NB4 (cell line): ENCODE measurements at regions not wholly inside any gene's neighbourhood (a gene's known extent, or its start where the extent isn't known, plus 50 kb on each side); places are given as distances from the start of the nearest gene placed in this dataset.

ENCODE experiments used
- DNase-seq: peaks from one replicate; pipeline ENCODE4 v3.0.0; 2010; ENCODE audit warnings: low read depth
- H3K4me3 ChIP-seq: one replicate; pipeline ENCODE4 v1.5.1; 2011; ENCODE audit warnings: mild to moderate bottlenecking, low read depth, low read length, moderate library complexity
- MYC ChIP-seq: IDR thresholded peaks from 2 replicates; pipeline ENCODE4 v1.6.1; 2011; ENCODE audit warnings: low read depth, low read length
- POLR2A ChIP-seq: IDR thresholded peaks from 2 replicates; pipeline ENCODE4 v1.6.1; 2011; ENCODE audit warnings: mild to moderate bottlenecking; ENCODE audit not compliant: insufficient read length; ENCODE audit errors: extremely low read depth
- TF ChIP-seq, protein P1 (sequence below): IDR thresholded peaks from one replicate; pipeline ENCODE4 v1.5.1; 2012; ENCODE audit warnings: low read depth, low read length
- TF ChIP-seq, protein P2 (sequence below): IDR thresholded peaks from 2 replicates; pipeline ENCODE4 v1.6.1; 2011; ENCODE audit warnings: low read depth, low read length

DNA sequence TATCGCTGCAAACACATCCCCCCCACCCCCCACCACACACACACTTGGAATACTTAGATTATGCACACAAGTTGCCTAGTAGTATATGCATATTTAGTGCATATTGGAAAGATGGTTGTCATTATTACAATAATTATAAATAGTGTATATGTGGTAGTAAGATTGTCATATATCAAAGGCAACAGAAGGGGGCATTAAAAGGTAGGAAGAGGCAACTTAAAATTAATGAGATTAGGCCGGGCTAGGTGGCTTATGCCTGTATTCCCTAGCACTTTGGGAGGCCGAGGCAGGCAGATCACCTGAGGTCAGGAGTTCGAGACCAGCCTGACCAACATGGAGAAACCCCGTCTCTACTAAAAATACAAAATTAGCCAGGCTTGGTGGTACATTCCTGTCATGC is 52.1 kb downstream of the GSC start:
- no peak for DNase-seq
- H3K4me3 ChIP-seq, result no peak overlapping the region
- TF ChIP-seq MYC (no peak), POLR2A (no peak)
- TF ChIP-seq, protein P1, sequence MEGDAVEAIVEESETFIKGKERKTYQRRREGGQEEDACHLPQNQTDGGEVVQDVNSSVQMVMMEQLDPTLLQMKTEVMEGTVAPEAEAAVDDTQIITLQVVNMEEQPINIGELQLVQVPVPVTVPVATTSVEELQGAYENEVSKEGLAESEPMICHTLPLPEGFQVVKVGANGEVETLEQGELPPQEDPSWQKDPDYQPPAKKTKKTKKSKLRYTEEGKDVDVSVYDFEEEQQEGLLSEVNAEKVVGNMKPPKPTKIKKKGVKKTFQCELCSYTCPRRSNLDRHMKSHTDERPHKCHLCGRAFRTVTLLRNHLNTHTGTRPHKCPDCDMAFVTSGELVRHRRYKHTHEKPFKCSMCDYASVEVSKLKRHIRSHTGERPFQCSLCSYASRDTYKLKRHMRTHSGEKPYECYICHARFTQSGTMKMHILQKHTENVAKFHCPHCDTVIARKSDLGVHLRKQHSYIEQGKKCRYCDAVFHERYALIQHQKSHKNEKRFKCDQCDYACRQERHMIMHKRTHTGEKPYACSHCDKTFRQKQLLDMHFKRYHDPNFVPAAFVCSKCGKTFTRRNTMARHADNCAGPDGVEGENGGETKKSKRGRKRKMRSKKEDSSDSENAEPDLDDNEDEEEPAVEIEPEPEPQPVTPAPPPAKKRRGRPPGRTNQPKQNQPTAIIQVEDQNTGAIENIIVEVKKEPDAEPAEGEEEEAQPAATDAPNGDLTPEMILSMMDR, result no peak
- TF ChIP-seq, protein P2, sequence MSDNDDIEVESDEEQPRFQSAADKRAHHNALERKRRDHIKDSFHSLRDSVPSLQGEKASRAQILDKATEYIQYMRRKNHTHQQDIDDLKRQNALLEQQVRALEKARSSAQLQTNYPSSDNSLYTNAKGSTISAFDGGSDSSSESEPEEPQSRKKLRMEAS, result no peak

DNA sequence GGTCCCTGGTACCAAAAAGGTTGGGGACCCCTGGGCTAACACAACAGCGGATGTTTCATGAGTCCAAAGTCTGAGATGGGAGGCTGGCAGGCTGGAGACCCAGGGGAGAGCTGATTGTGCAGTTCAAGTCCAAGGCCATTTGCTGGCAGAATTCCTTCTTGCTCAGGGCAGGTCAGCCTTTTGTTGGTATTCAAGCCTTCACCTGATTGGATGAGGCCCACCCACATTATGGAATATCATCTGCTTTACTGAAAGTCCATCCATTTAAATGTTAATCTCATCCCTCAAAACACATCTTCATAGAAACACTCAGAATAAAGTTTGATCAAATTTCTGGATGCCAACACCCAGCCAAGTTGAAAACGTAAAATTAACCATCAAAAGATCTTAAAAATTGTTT is 52.9 kb downstream of the GSC start:
- TF ChIP-seq MYC, result no peak
- TF ChIP-seq POLR2A, result no peak
- TF ChIP-seq, protein P2, result no peak
- TF ChIP-seq, protein P1, result no peak
- DNase-seq, result no peak
- no peak overlapping the region for H3K4me3 ChIP-seq

DNA sequence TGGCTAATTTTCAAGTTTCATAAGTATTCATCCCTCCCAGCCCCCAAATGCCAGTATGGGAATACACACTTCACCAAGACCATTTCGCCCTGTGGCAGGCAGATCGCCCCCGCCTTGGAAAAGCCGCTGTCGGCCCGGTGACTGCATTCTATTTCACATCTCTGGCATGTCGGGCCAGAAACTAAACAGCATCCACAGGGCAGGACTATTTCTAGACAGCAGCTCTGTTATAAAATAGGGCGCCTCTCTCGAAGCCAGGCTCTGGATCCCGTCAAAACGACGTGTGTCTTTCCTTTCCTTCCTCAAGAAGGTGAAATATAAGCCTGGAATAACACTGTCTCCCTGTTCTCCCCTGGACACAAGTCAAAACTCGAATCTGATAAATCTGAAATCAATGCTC is 56.8 kb downstream of the GSC start:
- DNase-seq, result no peak
- TF ChIP-seq, protein P1, result no peak
- TF ChIP-seq MYC (no peak), POLR2A (no peak)
- TF ChIP-seq, protein P2, result no peak

DNA sequence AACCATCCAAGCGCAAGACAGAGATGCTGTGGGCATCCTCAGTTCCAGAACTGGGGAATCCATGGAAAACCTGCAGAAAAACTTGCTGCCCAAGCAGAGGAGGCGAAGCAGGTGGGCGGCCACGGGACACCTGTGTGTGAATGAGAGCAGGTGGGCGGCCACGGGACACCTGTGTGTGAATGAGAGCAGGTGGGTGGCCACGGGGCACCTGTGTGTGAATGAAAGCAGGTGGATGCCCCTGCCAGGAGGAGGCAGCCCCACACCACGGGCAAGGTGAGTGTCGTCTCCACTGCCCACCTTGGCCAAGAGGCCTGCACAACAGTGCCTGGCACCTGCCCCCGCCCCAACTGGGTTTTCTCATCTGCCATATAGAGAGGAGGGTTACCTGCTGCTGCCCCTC is 59.2 kb downstream of the GSC start:
- TF ChIP-seq, protein P2, result no peak
- TF ChIP-seq, protein P1, result no peak
- TF ChIP-seq POLR2A, result no peak
- no peak for TF ChIP-seq MYC
- no peak overlapping the region for H3K4me3 ChIP-seq
- DNase-seq, result no peak

More for the DNA sequence above, 56.8 kb downstream of the GSC start:
- H3K4me3 ChIP-seq, result no peak overlapping the region

DNA sequence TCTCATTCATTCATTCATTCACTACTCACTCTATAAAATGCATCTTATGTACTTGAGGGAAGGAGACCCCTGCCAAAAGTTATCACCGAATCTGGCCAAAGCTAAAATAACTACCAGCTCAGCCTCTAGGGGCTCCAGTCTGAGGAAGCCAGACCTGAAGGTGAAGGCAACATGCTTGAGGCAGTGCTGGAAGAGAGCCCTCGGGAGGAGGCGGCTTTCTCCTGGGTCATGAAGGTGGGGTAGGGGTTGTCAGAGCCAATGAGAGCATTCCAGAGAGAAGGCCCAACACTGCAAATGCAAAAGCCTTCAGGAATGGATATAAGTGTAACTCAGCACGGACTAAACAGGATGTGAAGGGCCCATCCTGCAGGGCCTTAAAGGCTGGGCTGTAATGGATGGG is 62.4 kb downstream of the GSC start:
- H3K4me3 ChIP-seq, result no peak overlapping the region
- no peak for DNase-seq
- TF ChIP-seq, protein P2, result no peak
- TF ChIP-seq, protein P1, result peak; percentile 14
- TF ChIP-seq MYC (no peak), POLR2A (no peak)

DNA sequence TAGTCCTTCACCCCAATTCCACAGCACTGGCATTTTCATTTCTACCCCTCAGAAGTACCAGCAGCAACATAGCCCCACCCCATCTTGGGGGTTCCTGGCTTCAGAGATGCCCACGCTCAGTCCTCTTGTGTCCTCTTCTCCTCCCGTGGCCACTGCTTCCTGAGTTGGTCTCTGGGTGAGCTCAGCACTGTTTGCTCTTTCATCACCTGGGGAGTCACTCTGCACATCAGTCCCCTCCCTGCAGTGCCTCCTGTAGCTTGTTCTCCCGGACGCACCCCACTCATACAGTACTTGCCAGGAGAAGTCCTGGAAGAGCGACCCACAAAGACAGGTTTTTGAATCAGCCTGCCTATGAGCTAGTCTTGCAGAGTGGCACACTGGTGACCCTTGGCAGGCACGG is 63.8 kb downstream of the GSC start:
- TF ChIP-seq POLR2A, result no peak
- TF ChIP-seq, protein P2, result no peak
- TF ChIP-seq, protein P1, result no peak
- no peak for TF ChIP-seq MYC
- DNase-seq, result no peak
- H3K4me3 ChIP-seq, result no peak overlapping the region
